Esophagus muscularis mucosa (tissue), 4 donors: ENCODE measurements at regions not wholly inside any gene's neighbourhood (a gene's known extent, or its start where the extent isn't known, plus 50 kb on each side); places are given as distances from the start of the nearest gene placed in this dataset.

Experiments used
- DNase-seq: peaks from one replicate; pipeline ENCODE4 v3.0.0-alpha.2; 2017; ENCODE audit errors: extremely low spot score
- H3K27ac ChIP-seq, 4 donors: fragments of 200-600 bp; sonication (generic); replicated peaks in 1 of 4; 1 replicate in 3 of 4; 2 replicates in 1 of 4; pipeline ENCODE4 v1.5.1; 2016 to 2019; ENCODE audit warnings: mild to moderate bottlenecking in 1 of 4
- H3K27me3 ChIP-seq, 4 donors: fragments of 200-600 bp; sonication (generic); one replicate each; pipeline versions ENCODE4 v1.5.1 to v1.6.0; 2016 to 2019
- H3K36me3 ChIP-seq, 4 donors: fragments of 200-600 bp; sonication (generic); one replicate each; pipeline ENCODE4 v1.5.1; 2016 to 2019
- H3K4me1 ChIP-seq, 4 donors: fragments of 200-600 bp; sonication (generic); one replicate each; pipeline ENCODE4 v1.5.1; 2016 to 2019
- H3K4me3 ChIP-seq, 4 donors: fragments of 200-600 bp; sonication (generic); 1 replicate in 2 of 4; 2 replicates in 2 of 4; pipeline ENCODE4 v1.5.1; 2016 to 2019; ENCODE audit warnings: mild to moderate bottlenecking in 4 of 4, moderate library complexity in 1 of 4
- H3K9me3 ChIP-seq, 4 donors: fragments of 200-600 bp; sonication (generic); 1 replicate in 3 of 4; 2 replicates in 1 of 4; pipeline ENCODE4 v1.5.1; 2016 to 2019
- CTCF ChIP-seq, 3 experiments: fragments of 200-600 bp in 2 of 3; fragments of 450-650 bp in 1 of 3; sonication (generic) in 2 of 3; IDR thresholded peaks; one replicate each; pipeline ENCODE4 v1.5.1; 2017 to 2019; ENCODE audit warnings: antibody characterized with exemption in 3 of 3, mild to moderate bottlenecking in 2 of 3, moderate library complexity in 1 of 3
- EP300 ChIP-seq: sonication (generic); formaldehyde crosslinking; IDR thresholded peaks from one replicate; pipeline ENCODE4 v1.6.1; 2017; ENCODE audit warnings: antibody characterized with exemption
- POLR2A ChIP-seq: fragments of 450-650 bp; IDR thresholded peaks from one replicate; pipeline ENCODE4 v1.6.1; 2017; ENCODE audit warnings: antibody characterized with exemption, moderate library complexity, mild to moderate bottlenecking, low read depth
- POLR2AphosphoS5 ChIP-seq, 2 donors: sonication (generic); formaldehyde crosslinking; IDR thresholded peaks; one replicate each; pipeline ENCODE4 v1.6.1; 2017; ENCODE audit warnings: antibody characterized with exemption in 2 of 2
- WGBS: methylation state at CpG from one replicate; pipeline ENCODE4 v1.1.5; 2018; 5-methylcytosine and 5-hydroxymethylcytosine counted together
- intact Hi-C: fragments of 100-400 bp; cut with DNase I; formaldehyde crosslinking; loops from one replicate; pipeline ENCODE4 v1.15.1; 2023

DNA sequence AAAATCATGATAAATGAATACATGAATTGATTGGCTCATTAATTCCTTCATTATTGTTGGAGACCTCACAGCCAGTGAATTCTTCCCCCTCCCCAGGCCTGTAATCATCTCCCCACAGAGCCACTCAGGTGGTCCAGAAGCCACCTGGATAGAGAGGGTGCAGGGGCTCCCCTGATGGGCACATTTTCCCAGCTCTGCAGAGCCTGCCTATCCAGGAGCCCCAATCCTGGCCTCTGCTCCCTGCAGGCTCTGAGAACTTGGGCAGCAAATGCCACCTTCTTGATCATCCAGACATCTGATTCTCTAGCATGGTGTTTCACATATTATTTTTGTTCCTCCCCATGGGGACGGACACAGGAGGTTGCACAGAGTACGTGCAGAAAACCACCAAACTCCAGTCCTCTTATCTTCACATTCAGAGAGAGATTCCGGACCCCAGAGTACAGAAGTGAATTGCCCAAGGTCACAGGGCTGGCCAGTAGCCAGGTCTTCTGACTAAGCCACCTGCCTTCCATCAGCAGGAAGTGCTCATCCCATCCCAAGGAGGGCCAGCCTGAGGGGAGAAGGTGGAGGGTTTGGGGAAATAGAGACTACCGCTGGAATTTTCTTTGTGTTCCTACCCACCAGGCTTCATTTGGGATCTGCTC is 348.0 kb downstream of the BUD13 start:
- H3K27ac ChIP-seq = no peak overlapping the region
- no peak for DNase-seq
- intact Hi-C loops = no loop called here
- WGBS = 81% methylated on average over 4 of the region's 4 CpGs
- H3K4me1 ChIP-seq = peaks cover 6 to 22% (median 12%) of the 10 kb centered on the region in 4 donors
- no peaks in the 10 kb centered on the region for H3K36me3 ChIP-seq
- H3K9me3 ChIP-seq = no peaks in the 10 kb centered on the region
- H3K4me3 ChIP-seq = no peak overlapping the region
- H3K27me3 ChIP-seq = no peaks in the 10 kb centered on the region
- TF ChIP-seq POLR2AphosphoS5 (IDR thresholded peaks at IDR 0.05) (no peak), CTCF (IDR thresholded peaks at IDR 0.05) (no peak), POLR2A (no peak), EP300 (no peak)

- TF ChIP-seq EP300 (no peak), POLR2AphosphoS5 (IDR thresholded peaks at IDR 0.05) (no peak), POLR2A (no peak), CTCF (IDR thresholded peaks at IDR 0.05) (no peak)
- Histone ChIP-seq H3K27ac (no peak overlapping the region), H3K4me3 (no peak overlapping the region), H3K36me3 (no peaks in the 10 kb centered on the region), H3K4me1 (peaks cover 4 to 13% (median 8%) of the 10 kb centered on the region in 4 donors), H3K9me3 (no peaks in the 10 kb centered on the region), H3K27me3 (no peaks in the 10 kb centered on the region)
- WGBS = 75% methylated on average over 6 of the region's 6 CpGs
- DNase-seq = no peak
- intact Hi-C loops = no loop called here
Observed at GRCh38 chr11:116422956-116423600, 349.7 kb downstream of the BUD13 start.

- no peak for TF ChIP-seq EP300
- TF ChIP-seq POLR2A = no peak
- TF ChIP-seq POLR2AphosphoS5 (IDR thresholded peaks at IDR 0.05) = no peak
- TF ChIP-seq CTCF (IDR thresholded peaks at IDR 0.05) = no peak
- intact Hi-C loops = no loop called here
- DNase-seq = no peak
- Histone ChIP-seq H3K36me3 (no peaks in the 10 kb centered on the region), H3K27me3 (no peaks in the 10 kb centered on the region), H3K9me3 (no peaks in the 10 kb centered on the region), H3K27ac (no peak overlapping the region), H3K4me3 (no peak overlapping the region), H3K4me1 (peaks cover 0 to 8% (median 3%) of the 10 kb centered on the region in 4 donors)
Observed at GRCh38 chr11:116422556-116422955, 350.2 kb downstream of the BUD13 start.

DNA sequence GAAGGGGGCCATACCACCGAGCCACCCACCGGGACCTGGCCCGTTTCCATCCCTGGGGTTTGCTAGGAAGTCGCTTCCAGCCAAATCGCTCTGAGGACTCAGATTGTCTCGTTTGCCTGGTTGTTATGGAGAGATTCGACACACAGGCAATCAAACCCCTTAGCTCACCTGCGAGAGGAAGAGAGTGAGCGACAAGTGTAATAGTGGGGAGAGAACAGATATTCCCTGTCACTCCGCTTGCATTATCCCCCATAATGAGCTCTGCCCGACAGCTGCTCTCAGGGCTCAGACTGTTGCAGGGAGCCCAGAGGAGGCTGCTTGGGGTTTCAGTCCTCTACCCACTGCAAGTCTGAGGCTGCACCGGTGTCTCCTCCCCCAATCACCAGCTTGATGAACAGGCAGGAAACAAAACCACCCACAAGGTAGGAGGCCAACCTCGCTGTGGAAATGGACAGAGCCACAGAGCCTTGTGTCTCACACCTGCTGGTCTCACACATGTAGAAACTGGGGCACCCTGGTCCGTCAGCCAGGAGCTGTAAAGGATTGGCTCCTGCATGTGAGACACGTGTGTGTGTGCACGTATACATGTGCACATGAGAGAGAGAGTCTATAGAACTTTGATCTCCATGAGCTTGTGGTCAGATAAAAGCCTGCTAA is 351.1 kb downstream of the BUD13 start:
- H3K27ac ChIP-seq = no peak overlapping the region
- no peaks in the 10 kb centered on the region for H3K36me3 ChIP-seq
- no peak for DNase-seq
- intact Hi-C loops = no loop called here
- no peak for TF ChIP-seq EP300
- H3K4me3 ChIP-seq = no peak overlapping the region
- peaks cover 0 to 6% (median 2%) of the 10 kb centered on the region in 4 donors for H3K4me1 ChIP-seq
- WGBS = 82% methylated on average over 16 of the region's 16 CpGs
- H3K9me3 ChIP-seq = no peaks in the 10 kb centered on the region
- H3K27me3 ChIP-seq = no peaks in the 10 kb centered on the region

GRCh38 chr11:116420770-116421528 is 351.8 kb downstream of the BUD13 start:
- Histone ChIP-seq H3K4me3 (no peak overlapping the region), H3K36me3 (no peaks in the 10 kb centered on the region), H3K27ac (no peak overlapping the region), H3K9me3 (no peaks in the 10 kb centered on the region), H3K4me1 (peaks cover 0 to 6% (median 2%) of the 10 kb centered on the region in 4 donors), H3K27me3 (no peaks in the 10 kb centered on the region)
- DNase-seq = no peak
- TF ChIP-seq EP300 (no peak), POLR2A (no peak), POLR2AphosphoS5 (IDR thresholded peaks at IDR 0.05) (no peak), CTCF (IDR thresholded peaks at IDR 0.05) (no peak)
- 84% methylated on average over 9 of the region's 9 CpGs for WGBS
- intact Hi-C loops = no loop called here
